MV-4-11 (cell line): ENCODE measurements at regions not wholly inside any gene's neighbourhood (a gene's known extent, or its start where the extent isn't known, plus 50 kb on each side); places are given as distances from the start of the nearest gene placed in this dataset.
A peak's percentile ranks its signal among the peaks of the same experiment; 100 is the strongest.

Experiments used
- DNase-seq: peaks from one replicate; lab custom pipeline; 2025; lab: John Stamatoyannopoulos, UW

DNA sequence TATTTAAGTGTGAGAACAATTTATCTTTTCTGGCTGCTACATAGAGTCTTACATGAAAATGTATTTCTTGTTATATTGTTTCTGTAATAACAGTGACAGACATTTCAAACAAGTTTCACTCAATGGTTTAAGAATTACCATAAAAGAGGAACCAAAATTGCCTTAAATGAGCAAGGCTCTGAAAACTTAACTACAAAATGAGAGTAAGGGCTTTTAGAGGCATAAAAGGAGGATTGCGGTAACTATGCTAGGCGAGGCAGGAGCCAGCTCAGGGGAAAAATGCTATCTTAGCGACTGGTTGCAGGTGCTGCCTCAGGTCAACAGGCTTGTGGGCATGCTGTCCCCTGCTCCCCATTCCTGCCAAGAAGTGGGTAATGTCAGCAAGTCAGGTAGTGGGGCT lies 81.7 kb upstream of the MSI2 start:
- peak; percentile 71 for DNase-seq

DNA sequence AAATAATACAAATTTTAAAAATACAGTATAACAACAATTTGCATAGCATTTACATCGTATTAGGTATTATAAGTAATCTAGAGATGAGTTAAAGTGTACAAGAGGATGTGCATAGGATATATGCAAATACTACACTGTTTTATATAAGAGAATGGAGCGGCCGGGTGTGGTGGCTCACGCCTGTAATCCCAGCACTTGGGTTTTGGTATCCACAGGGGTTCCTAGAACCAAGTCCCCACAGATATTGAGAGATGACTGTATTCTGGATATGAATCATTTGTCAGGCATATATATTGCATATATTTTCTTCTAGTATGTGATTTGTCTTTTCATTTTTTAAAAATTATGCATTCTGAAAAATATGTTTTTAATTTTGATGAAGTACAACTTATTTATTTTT lies 77.5 kb upstream of the MSI2 start:
- no peak for DNase-seq

DNA sequence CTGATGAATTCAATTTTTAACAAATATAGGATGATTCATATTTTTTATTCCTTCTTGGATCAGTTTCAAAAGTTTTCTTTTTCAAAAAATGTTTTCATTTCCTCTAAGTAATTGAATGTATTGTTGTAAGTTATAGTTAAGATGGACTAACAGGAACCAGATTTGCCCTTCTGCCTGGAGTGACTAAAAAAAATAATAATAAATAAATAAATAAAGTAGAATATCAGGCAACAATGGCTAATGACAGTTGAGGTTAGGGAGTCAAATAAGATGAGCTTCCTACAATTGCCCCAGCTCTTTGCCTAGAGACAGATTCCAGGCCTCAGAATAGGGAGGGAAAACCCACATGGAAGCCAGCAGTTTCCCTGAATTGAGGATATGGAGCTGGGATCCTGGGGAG lies 73.7 kb upstream of the MSI2 start:
- no peak for DNase-seq

DNA sequence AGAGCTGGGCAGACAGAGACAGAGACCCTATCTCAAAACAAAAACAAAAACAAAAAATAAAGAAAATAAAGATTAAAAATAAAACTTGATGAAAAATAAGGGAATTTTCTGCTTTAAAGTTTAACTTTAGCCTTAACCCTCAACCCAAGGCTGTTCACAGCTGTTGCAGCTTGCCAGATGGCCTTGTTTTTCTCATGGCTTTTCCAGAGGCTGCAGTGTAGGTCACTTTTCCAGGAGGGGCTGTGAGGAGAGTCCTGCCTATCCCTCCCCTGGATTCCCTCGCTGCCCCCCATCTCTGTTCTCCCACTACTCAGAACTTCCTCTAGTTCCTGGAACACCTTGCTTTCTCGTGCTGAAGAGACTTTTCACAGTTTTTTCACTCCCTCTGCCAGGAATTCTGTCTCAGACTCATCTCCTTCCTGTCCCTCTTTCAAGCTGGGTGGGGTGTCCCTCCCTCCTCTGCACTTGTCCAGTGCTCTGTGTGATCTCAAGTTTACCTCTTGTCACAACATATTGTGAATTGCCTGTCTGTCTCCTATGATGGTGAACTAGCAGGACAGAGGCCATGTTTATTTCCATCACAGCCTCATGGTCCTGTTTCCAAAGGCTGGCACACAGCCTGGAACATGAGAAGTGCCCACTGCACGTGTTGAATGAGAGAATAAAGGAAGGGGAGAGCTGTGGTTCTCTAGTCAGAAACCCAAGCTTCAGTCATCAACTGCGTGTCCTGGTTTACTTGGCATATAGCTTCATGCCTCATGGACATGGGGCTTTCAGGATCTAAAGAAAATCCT lies 69.9 kb upstream of the MSI2 start:
- DNase-seq, result no peak

DNA sequence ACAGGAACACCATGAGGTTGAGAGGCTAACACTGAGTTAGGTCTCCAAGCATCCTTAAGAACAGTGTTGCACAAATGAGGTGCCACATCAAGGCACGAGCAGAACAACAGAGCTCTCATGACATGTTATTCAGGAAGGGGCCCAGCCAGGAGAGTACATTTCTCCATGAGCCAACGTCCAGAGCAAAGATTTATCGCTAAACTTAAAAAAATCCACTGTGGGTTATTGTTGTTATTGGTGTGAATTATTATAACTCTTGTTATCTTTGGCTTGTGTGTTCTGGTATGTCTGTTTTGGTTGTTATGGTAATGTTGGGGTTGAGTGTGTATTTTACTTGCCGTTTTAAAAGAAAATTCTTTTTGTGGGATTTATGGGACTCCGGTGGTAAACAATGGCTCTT lies 68.9 kb upstream of the MSI2 start:
- no peak for DNase-seq

DNA sequence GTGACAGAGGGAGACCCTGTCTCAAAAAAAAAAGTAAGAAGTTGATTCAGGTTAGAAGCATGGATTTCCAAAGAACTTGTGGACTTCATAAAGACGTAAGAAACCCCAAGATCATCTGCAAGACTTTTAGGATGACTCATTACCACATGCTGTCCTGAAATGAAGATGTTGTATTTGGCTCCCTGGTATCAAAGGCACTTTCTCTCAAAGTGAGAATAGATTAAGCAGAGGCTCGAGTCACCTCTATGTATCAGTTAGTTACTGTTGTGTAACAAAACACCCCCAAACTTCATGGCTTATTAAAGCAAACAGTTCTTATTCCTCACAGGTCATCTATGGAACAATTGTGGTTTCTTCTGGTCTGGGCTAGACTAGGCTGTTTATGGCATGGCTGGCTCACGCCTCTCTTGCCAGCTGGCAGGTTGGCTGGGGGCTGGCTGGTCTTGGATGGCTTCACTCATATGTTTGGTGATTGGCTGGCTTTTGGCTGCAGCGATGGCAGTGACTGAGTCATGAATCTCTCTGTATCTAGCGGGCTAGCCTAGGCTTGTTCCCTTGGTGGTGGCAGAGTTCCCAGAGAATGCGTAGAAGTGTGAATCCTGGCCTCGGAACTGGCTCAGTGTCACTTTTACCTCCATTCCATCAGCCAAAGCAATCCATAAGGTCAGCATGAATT lies 60.4 kb upstream of the MSI2 start:
- DNase-seq, result peak; percentile 43

DNA sequence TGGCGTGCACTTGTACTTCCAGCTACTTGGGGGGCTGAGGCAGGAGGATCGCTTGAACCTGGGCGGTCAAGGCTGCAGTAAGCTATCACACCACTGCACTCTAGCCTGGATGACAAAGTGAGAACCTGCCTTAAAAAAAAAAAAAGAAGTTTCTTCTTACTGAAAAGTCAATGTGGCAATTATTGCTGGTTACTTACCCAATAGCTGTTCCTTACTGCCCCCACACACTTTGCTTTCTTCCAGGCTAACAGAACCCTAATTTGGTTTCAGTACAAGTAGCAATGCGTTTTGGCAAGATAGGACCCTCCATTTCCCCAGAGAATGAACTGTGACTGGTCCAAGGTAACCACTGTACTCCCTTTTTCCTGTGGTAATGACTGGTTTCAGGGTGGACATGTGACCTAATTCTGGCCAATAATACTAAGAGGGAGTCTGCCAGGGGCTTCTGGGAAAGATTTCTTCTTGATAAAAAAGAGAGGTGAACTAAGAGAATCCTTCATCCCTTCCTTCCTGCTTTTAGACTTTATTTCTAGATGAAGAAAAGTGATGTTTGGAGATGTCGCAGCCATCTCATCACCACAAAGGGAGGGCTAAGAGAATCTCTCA lies 58.8 kb upstream of the MSI2 start:
- peak; percentile 8 for DNase-seq

DNA sequence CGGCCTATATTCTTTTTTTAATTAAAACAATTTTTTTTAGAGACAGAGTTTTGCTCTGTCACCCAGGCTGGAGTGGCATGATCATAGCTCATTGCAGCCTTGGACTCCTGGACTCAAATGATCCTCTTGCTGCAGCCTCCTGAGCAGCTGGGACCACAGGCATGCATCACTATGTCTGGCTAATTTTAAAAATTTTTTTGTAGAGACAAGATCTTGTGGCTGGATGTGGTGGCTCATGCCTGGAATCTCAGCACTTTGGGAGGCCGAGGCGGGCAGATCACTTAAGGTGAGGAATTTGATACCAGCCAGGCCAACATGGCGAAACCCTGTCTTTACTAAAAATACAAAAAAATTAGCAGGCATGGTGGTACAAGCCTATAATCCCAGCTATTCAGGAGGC lies 54.8 kb upstream of the MSI2 start:
- no peak for DNase-seq

DNA sequence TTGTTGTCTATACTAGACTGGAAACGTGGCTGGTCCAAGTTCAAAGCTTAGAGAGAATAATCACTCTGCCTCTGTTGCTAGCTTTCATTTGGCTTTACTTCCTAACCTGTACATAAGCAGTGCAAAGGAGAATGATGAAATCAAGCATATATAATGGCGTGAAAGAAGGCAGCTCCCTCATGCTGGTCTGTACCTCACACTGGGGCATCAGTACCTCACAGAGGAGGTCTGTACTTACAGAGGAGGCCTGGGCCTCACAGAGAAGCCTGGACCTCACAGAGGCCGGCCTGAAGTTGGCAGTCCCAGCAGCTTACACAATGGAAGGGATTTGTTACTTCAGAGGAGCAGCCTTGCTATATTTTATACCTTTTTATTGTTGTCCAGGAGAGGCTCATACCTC lies 53.3 kb upstream of the MSI2 start:
- DNase-seq, result no peak
